Thyroid gland (tissue), 4 donors: ENCODE measurements at regions not wholly inside any gene's neighbourhood (a gene's known extent, or its start where the extent isn't known, plus 50 kb on each side); places are given as distances from the start of the nearest gene placed in this dataset.

ENCODE experiments used
- POLR2A ChIP-seq, 2 donors: fragments of 450-650 bp; IDR thresholded peaks; one replicate each; pipeline ENCODE4 v1.6.1; 2017; ENCODE audit warnings: antibody characterized with exemption in 2 of 2, mild to moderate bottlenecking in 2 of 2, moderate library complexity in 1 of 2
- TF ChIP-seq, protein P1 (sequence below), 6 experiments: fragments of 200-600 bp in 3 of 6; fragments of 450-650 bp in 3 of 6; sonication (generic) in 3 of 6; IDR thresholded peaks; one replicate each; pipeline ENCODE4 v1.5.1; 2016 to 2019; ENCODE audit warnings: antibody characterized with exemption in 6 of 6, mild to moderate bottlenecking in 2 of 6, inconsistent platforms in 1 of 6, moderate library complexity in 1 of 6

DNA sequence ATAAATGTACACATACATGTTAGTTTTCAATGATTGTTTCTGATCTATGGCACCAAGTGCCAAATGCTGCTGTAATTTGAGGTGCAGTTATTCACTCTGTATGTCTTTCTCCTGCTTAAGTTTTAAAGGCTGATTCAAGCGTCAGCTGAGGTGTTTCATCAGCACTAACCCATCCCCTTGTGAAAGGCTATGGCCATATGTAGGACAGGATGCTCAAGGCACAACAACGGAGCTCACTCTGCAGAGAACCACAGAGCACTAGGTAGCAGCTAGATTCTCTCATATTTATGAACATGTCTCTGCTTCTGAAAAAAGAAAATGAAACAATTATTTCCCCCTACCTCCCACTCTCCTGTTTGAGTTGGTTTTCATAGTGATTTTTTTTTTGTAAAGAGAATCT, 340.0 kb upstream of the TMCO5A start:
- no peak for TF ChIP-seq POLR2A (IDR thresholded peaks at IDR 0.05)
- TF ChIP-seq, protein P1, sequence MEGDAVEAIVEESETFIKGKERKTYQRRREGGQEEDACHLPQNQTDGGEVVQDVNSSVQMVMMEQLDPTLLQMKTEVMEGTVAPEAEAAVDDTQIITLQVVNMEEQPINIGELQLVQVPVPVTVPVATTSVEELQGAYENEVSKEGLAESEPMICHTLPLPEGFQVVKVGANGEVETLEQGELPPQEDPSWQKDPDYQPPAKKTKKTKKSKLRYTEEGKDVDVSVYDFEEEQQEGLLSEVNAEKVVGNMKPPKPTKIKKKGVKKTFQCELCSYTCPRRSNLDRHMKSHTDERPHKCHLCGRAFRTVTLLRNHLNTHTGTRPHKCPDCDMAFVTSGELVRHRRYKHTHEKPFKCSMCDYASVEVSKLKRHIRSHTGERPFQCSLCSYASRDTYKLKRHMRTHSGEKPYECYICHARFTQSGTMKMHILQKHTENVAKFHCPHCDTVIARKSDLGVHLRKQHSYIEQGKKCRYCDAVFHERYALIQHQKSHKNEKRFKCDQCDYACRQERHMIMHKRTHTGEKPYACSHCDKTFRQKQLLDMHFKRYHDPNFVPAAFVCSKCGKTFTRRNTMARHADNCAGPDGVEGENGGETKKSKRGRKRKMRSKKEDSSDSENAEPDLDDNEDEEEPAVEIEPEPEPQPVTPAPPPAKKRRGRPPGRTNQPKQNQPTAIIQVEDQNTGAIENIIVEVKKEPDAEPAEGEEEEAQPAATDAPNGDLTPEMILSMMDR (IDR thresholded peaks at IDR 0.05), result no peak
